A204.1 (cell line): ENCODE measurements at regions not wholly inside any gene's neighbourhood (a gene's known extent, or its start where the extent isn't known, plus 50 kb on each side); places are given as distances from the start of the nearest gene placed in this dataset.

ENCODE experiments used
- FAIRE-seq: peaks from 2 replicates; lab custom pipeline; 2012; peaks lifted over from hg19 to GRCh38; lab: Jason Lieb, UNC

GRCh38 chr6:150651808-150652470 lies 52.3 kb downstream of the PLEKHG1 start:
- FAIRE-seq, result no peak

GRCh38 chr6:150652848-150653613 lies 53.3 kb downstream of the PLEKHG1 start:
- FAIRE-seq, result no peak

- no peak for FAIRE-seq
These were observed 54.9 kb downstream of the PLEKHG1 start for GRCh38 chr6:150654608-150655007.

- FAIRE-seq, result no peak
These were observed 56.5 kb downstream of the PLEKHG1 start for GRCh38 chr6:150656156-150656555.

- FAIRE-seq, result no peak
These were observed 58.7 kb downstream of the PLEKHG1 start for GRCh38 chr6:150658421-150658820.

GRCh38 chr6:150659046-150659763 lies 59.5 kb downstream of the PLEKHG1 start:
- FAIRE-seq, result no peak

- FAIRE-seq, result no peak
These were observed 61.7 kb downstream of the PLEKHG1 start for GRCh38 chr6:150661216-150662007.

- no peak for FAIRE-seq
These were observed 63.1 kb downstream of the PLEKHG1 start for GRCh38 chr6:150662814-150663213.

- no peak for FAIRE-seq
These were observed 64.4 kb downstream of the PLEKHG1 start for GRCh38 chr6:150664091-150664490.

GRCh38 chr6:150666071-150666470 lies 66.4 kb downstream of the PLEKHG1 start:
- FAIRE-seq, result no peak

- FAIRE-seq, result no peak
These were observed 67.7 kb downstream of the PLEKHG1 start for GRCh38 chr6:150667359-150667758.

- no peak for FAIRE-seq
These were observed 68.5 kb downstream of the PLEKHG1 start for GRCh38 chr6:150667977-150668716.

GRCh38 chr6:150668900-150669302 lies 69.2 kb downstream of the PLEKHG1 start:
- FAIRE-seq, result no peak

GRCh38 chr6:150670311-150670710 lies 70.6 kb downstream of the PLEKHG1 start:
- FAIRE-seq, result no peak

- no peak for FAIRE-seq
These were observed 73.1 kb downstream of the PLEKHG1 start for GRCh38 chr6:150672800-150673199.

GRCh38 chr6:150673720-150674346 lies 74.1 kb downstream of the PLEKHG1 start:
- no peak for FAIRE-seq

GRCh38 chr6:150676344-150676743 lies 76.7 kb downstream of the PLEKHG1 start:
- FAIRE-seq, result no peak

GRCh38 chr6:150676772-150677171 lies 77.1 kb downstream of the PLEKHG1 start:
- FAIRE-seq, result no peak

GRCh38 chr6:150680510-150680909 lies 80.8 kb downstream of the PLEKHG1 start:
- no peak for FAIRE-seq

GRCh38 chr6:150681578-150682395 lies 82.1 kb downstream of the PLEKHG1 start:
- FAIRE-seq, result no peak
